ENCODE measurements at regions not wholly inside any gene's neighbourhood (a gene's known extent, or its start where the extent isn't known, plus 50 kb on each side); places are given as distances from the start of the nearest gene placed in this dataset.

DNA sequence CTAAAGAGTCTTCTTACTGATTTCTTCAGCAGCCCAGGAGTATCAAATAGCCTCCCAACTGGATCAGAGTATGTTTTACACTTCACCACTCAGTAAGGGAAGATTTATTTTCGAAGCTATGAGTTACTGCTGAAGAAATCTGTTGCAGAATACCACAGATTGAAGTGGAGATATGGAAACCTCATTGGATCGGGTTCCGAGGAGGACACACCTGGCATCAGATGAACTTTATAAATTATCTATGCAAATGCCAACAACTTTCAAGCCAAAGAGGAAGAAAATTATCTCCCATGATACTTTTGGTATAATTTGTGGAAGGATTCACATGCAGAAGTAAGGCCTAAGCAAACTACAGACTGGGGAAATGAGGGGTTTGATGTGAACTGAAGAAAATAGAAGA is 515.9 kb upstream of the NDST4 start:
- TF ChIP-seq POU2F2 (IDR thresholded peaks at IDR 0.05; ENCODE audit: low read depth, low read length) (no peak), POLR2A (IDR thresholded peaks at IDR 0.05; ENCODE audit: low read depth, low read length) (no peak), POLR2AphosphoS5 (IDR thresholded peaks at IDR 0.05; ENCODE audit: low read depth, low read length) (no peak), TAF1 (IDR thresholded peaks at IDR 0.05; ENCODE audit: low read depth, low read length) (no peak), PAX5 (IDR thresholded peaks at IDR 0.05; ENCODE audit: insufficient read depth, low read length, severe bottlenecking) (no peak), SPI1 (IDR thresholded peaks at IDR 0.05; ENCODE audit: low read depth, low read length) (no peak)

Data from GM12891 (cell line).